H9 (cell line): ENCODE measurements at regions not wholly inside any gene's neighbourhood (a gene's known extent, or its start where the extent isn't known, plus 50 kb on each side); places are given as distances from the start of the nearest gene placed in this dataset.

Experiments
- DNase-seq: peaks from one replicate; pipeline ENCODE4 v3.0.0-alpha.2; 2017
- H2AFZ ChIP-seq: one replicate; pipeline ENCODE4 v1.6.1; 2013; ENCODE audit warnings: mild to moderate bottlenecking, low read length, control low read depth, moderate library complexity
- H2AK5ac ChIP-seq: 2 replicates; pipeline ENCODE4 v1.6.1; 2013; ENCODE audit warnings: low read length, control low read depth, mixed read lengths; ENCODE audit not compliant: insufficient read length
- H2BK120ac ChIP-seq: one replicate; pipeline ENCODE4 v1.6.1; 2013; ENCODE audit warnings: low read depth, mild to moderate bottlenecking, low read length, control low read depth, inconsistent platforms; ENCODE audit not compliant: poor library complexity, severe bottlenecking
- H2BK12ac ChIP-seq: 2 replicates; pipeline ENCODE4 v1.6.1; 2013; ENCODE audit warnings: low read length, control low read depth, mixed read lengths, low read depth; ENCODE audit not compliant: insufficient read length
- H2BK15ac ChIP-seq: 2 replicates; pipeline ENCODE4 v1.6.1; 2013; ENCODE audit warnings: low read depth, low read length, control low read depth
- H2BK20ac ChIP-seq: one replicate; pipeline ENCODE4 v1.6.1; 2013; ENCODE audit warnings: low read depth, mild to moderate bottlenecking, low read length, control low read depth, inconsistent platforms; ENCODE audit not compliant: poor library complexity, severe bottlenecking
- H2BK5ac ChIP-seq: 2 replicates; pipeline ENCODE4 v1.6.1; 2013; ENCODE audit warnings: low read length, control low read depth, mixed read lengths; ENCODE audit not compliant: insufficient read length
- H3K14ac ChIP-seq: 2 replicates; pipeline ENCODE4 v1.6.1; 2013; ENCODE audit warnings: low read length, control low read depth; ENCODE audit not compliant: insufficient read depth
- H3K18ac ChIP-seq: 2 replicates; pipeline ENCODE4 v1.6.1; 2013; ENCODE audit warnings: low read depth, mild to moderate bottlenecking, mixed read lengths, low read length, control low read depth; ENCODE audit not compliant: insufficient read length
- H3K23ac ChIP-seq: 2 replicates; pipeline ENCODE4 v1.6.1; 2013; ENCODE audit warnings: low read length, control low read depth, mixed read lengths, low read depth; ENCODE audit not compliant: insufficient read length
- H3K23me2 ChIP-seq: 2 replicates; pipeline ENCODE4 v1.6.1; 2013; ENCODE audit warnings: low read depth, mild to moderate bottlenecking, mixed read lengths, low read length, control low read depth; ENCODE audit not compliant: insufficient read length, poor library complexity, severe bottlenecking
- H3K27ac ChIP-seq: 2 replicates; pipeline ENCODE4 v1.5.1; 2013; ENCODE audit warnings: low read length, control low read depth, mixed read lengths, low read depth; ENCODE audit not compliant: insufficient read length
- H3K27me3 ChIP-seq: 2 replicates; pipeline ENCODE4 v1.6.1; 2013; ENCODE audit warnings: low read length, control low read depth, inconsistent platforms; ENCODE audit not compliant: insufficient read depth
- H3K4ac ChIP-seq: 2 replicates; pipeline ENCODE4 v1.6.1; 2013; ENCODE audit warnings: low read depth, mild to moderate bottlenecking, control low read depth, inconsistent platforms, low read length, moderate library complexity
- H3K4me1 ChIP-seq: 2 replicates; pipeline ENCODE4 v1.6.1; 2013; ENCODE audit warnings: low read length, control low read depth, inconsistent platforms; ENCODE audit not compliant: insufficient read depth
- H3K4me2 ChIP-seq: 2 replicates; pipeline ENCODE4 v1.6.1; 2013; ENCODE audit warnings: low read length, control low read depth, mixed read lengths; ENCODE audit not compliant: insufficient read length, insufficient read depth
- H3K56ac ChIP-seq: 2 replicates; pipeline ENCODE4 v1.6.1; 2013; ENCODE audit warnings: low read depth, mild to moderate bottlenecking, mixed read lengths, low read length, control low read depth; ENCODE audit not compliant: insufficient read length
- H3K79me1 ChIP-seq: 2 replicates; pipeline ENCODE4 v1.6.1; 2013; ENCODE audit warnings: low read depth, mild to moderate bottlenecking, moderate library complexity, low read length, control low read depth, inconsistent platforms; ENCODE audit not compliant: insufficient read depth, poor library complexity, severe bottlenecking
- H3K79me2 ChIP-seq: 2 replicates; pipeline ENCODE4 v1.6.1; 2013; ENCODE audit warnings: low read length, control low read depth, inconsistent platforms; ENCODE audit not compliant: insufficient read depth
- H3K9ac ChIP-seq: 2 replicates; pipeline ENCODE4 v1.6.1; 2013; ENCODE audit warnings: low read length, control low read depth, mixed read lengths; ENCODE audit not compliant: insufficient read length; ENCODE audit errors: extremely low read depth
- H3K9me3 ChIP-seq: one replicate; pipeline ENCODE4 v1.6.1; 2013; ENCODE audit warnings: low read depth, low read length, inconsistent platforms; ENCODE audit not compliant: control insufficient read depth
- H3T11ph ChIP-seq: one replicate; pipeline ENCODE4 v1.6.1; 2013; ENCODE audit warnings: mild to moderate bottlenecking, low read length, control low read depth, inconsistent platforms
- H4K20me1 ChIP-seq: one replicate; pipeline ENCODE4 v1.6.1; 2013; ENCODE audit not compliant: control insufficient read depth, insufficient read length, insufficient read depth
- H4K5ac ChIP-seq: 2 replicates; pipeline ENCODE4 v1.6.1; 2013; ENCODE audit warnings: low read depth, mild to moderate bottlenecking, mixed read lengths, low read length, control low read depth; ENCODE audit not compliant: insufficient read length
- H4K8ac ChIP-seq: replicated peaks from 2 replicates; pipeline ENCODE4 v1.6.1; 2013; ENCODE audit warnings: low read length, control low read depth, mixed read lengths, low read depth; ENCODE audit not compliant: insufficient read length
- H4K91ac ChIP-seq: 2 replicates; pipeline ENCODE4 v1.6.1; 2013; ENCODE audit warnings: low read depth, mild to moderate bottlenecking, moderate library complexity, mixed read lengths, low read length, control low read depth; ENCODE audit not compliant: insufficient read length
- H3K27ac Mint-ChIP-seq, 3 experiments: 2 replicates in 2 of 3; 3 replicates in 1 of 3; pipeline ENCODE4 v1.8.0; 2020 to 2021; ENCODE audit warnings: mixed read lengths in 3 of 3, mild to moderate bottlenecking in 1 of 3, moderate library complexity in 1 of 3
- H3K27me3 Mint-ChIP-seq: 2 replicates; pipeline ENCODE4 v1.8.0; 2021; ENCODE audit warnings: low read depth, mild to moderate bottlenecking, moderate library complexity, mixed read lengths
- H3K36me3 Mint-ChIP-seq, 3 experiments: 2 replicates in 2 of 3; 3 replicates in 1 of 3; pipeline ENCODE4 v1.8.0; 2020 to 2021; ENCODE audit warnings: low read depth in 3 of 3, mixed read lengths in 3 of 3; ENCODE audit not compliant: insufficient read depth in 1 of 3
- H3K4me1 Mint-ChIP-seq, 2 experiments: 2 replicates each; pipeline ENCODE4 v1.8.0; 2020; ENCODE audit warnings: mixed read lengths in 2 of 2
- H3K4me3 Mint-ChIP-seq, 2 experiments: 2 replicates in 1 of 2; 3 replicates in 1 of 2; pipeline ENCODE4 v1.8.0; 2020 to 2021; ENCODE audit warnings: mild to moderate bottlenecking in 2 of 2, mixed read lengths in 2 of 2, moderate library complexity in 1 of 2
- H3K9me3 Mint-ChIP-seq, 2 experiments: 2 replicates in 1 of 2; 3 replicates in 1 of 2; pipeline ENCODE4 v1.8.0; 2020; ENCODE audit warnings: mild to moderate bottlenecking in 2 of 2, mixed read lengths in 2 of 2, moderate library complexity in 1 of 2
- TF ChIP-seq, protein P1 (sequence below): fragments of 200-600 bp; sonication (generic); conservative IDR thresholded peaks from 3 replicates; pipeline ENCODE4 v1.8.0; 2021; ENCODE audit warnings: antibody characterized with exemption, mild to moderate bottlenecking

DNA sequence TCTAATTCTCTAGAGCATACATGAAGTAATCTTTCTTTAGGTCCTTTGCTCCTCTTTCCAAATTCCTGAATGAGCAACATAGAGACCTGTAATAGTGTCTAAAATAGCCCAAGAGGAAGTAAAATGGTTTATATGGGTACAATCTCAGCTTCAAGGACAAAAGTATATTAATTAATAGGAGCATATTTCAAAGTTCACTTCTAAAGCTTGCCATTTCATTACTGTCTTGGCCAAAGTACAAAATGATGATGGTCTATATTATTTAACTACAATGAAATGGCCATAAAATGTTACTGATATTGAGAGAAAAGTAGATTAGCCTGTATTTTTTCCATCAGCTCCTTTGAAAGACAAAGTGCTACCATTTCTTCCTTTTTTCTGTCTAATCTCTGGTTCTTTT is 410.4 kb upstream of the NOVA1 start:
- Histone ChIP-seq H2BK12ac (no peak overlapping the region), H2AK5ac (no peak overlapping the region), H3K9ac (no peak overlapping the region), H2BK120ac (no peak overlapping the region), H3K23me2 (no peaks in the 10 kb centered on the region), H3K14ac (no peak overlapping the region), H3K79me2 (no peaks in the 10 kb centered on the region), H3K4me1 (no peaks in the 10 kb centered on the region), H3K56ac (no peak overlapping the region), H3T11ph (no peak overlapping the region), H2BK20ac (no peak overlapping the region), H3K4ac (no peak overlapping the region), H3K9me3 (no peaks in the 10 kb centered on the region), H3K27me3 (no peaks in the 10 kb centered on the region), H3K18ac (no peak overlapping the region), H2BK15ac (no peak overlapping the region), H4K8ac (no peak overlapping the region), H3K79me1 (no peaks in the 10 kb centered on the region), H3K27ac (no peak overlapping the region), H4K91ac (no peak overlapping the region), H3K23ac (no peak overlapping the region), H3K4me2 (no peak overlapping the region), H2BK5ac (no peak overlapping the region), H2AFZ (no peak overlapping the region), H4K5ac (no peak overlapping the region), H4K20me1 (no peaks in the 10 kb centered on the region)
- Mint-ChIP-seq H3K4me3 (no peak overlapping the region), H3K27ac (no peak overlapping the region), H3K4me1 (no peaks in the 10 kb centered on the region; a peak in 1 of 4 replicates), H3K9me3 (peaks cover 4 to 8% of the 10 kb centered on the region in 2 experiments; a peak in 4 of 5 replicates), H3K27me3 (no peaks in the 10 kb centered on the region), H3K36me3 (peaks cover 0 to 10% (median 3%) of the 10 kb centered on the region in 3 experiments; a peak in 4 of 7 replicates)
- TF ChIP-seq, protein P1, sequence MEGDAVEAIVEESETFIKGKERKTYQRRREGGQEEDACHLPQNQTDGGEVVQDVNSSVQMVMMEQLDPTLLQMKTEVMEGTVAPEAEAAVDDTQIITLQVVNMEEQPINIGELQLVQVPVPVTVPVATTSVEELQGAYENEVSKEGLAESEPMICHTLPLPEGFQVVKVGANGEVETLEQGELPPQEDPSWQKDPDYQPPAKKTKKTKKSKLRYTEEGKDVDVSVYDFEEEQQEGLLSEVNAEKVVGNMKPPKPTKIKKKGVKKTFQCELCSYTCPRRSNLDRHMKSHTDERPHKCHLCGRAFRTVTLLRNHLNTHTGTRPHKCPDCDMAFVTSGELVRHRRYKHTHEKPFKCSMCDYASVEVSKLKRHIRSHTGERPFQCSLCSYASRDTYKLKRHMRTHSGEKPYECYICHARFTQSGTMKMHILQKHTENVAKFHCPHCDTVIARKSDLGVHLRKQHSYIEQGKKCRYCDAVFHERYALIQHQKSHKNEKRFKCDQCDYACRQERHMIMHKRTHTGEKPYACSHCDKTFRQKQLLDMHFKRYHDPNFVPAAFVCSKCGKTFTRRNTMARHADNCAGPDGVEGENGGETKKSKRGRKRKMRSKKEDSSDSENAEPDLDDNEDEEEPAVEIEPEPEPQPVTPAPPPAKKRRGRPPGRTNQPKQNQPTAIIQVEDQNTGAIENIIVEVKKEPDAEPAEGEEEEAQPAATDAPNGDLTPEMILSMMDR = no peak
- DNase-seq = no peak
